ENCODE measurements at regions not wholly inside any gene's neighbourhood (a gene's known extent, or its start where the extent isn't known, plus 50 kb on each side); places are given as distances from the start of the nearest gene placed in this dataset.
A peak's percentile ranks its signal among the peaks of the same experiment; 100 is the strongest.

DNA sequence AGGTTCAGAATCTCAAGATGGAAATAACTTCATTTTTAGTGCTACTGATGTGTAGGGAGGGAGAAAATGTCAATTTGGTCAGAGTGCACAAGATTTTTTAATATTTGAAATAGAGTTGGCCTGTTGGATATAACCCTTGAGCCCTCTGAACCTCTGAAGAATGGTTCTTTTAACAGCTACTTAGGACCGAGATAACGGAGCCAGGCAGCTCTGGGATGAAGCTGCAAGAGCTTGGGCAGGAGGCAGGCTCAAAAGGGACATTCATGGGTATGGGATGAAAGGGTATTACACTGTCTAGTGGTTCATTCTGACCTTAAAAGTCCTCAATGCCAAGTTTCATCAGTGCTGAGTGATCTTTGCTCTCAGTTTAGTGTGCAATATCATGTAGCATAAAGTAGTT, 111.4 kb upstream of the CPHXL start:
- H3K27ac ChIP-seq (ENCODE audit: low read depth, low read length), result no peak overlapping the region
- no peak overlapping the region for H3K4me3 ChIP-seq (ENCODE audit: low read length)
- H3K79me2 ChIP-seq (ENCODE audit: control insufficient read depth, insufficient read depth, low read length), result no peaks in the 10 kb centered on the region
- no peak overlapping the region for H2BK5ac ChIP-seq (ENCODE audit: low read length)
- no peak overlapping the region for H3K56ac ChIP-seq (ENCODE audit: low read length)
- no peaks in the 10 kb centered on the region for H3K79me1 ChIP-seq (ENCODE audit: low read length)
- no peak overlapping the region for H4K8ac ChIP-seq (ENCODE audit: low read depth, low read length)
- no peak overlapping the region for H2BK15ac ChIP-seq (replicated peaks; ENCODE audit: low read depth)
- no peak overlapping the region for H2AK5ac ChIP-seq (ENCODE audit: low read length)
- H3K36me3 ChIP-seq (ENCODE audit: control insufficient read depth, insufficient read depth, low read length), result no peaks in the 10 kb centered on the region
- H2BK120ac ChIP-seq (ENCODE audit: low read depth, low read length), result no peak overlapping the region
- H3K4ac ChIP-seq (ENCODE audit: low read depth, low read length), result no peak overlapping the region
- H3K23ac ChIP-seq (ENCODE audit: low read length), result no peak overlapping the region
- H3K27me3 ChIP-seq (ENCODE audit: insufficient read depth, low read length, poor library complexity), result peaks cover 2% of the 10 kb centered on the region
- no CpG with 5 or more reads among the region's 2 CpGs for WGBS (ENCODE audit: extremely low coverage, insufficient coverage, low lambda C conversion rate)
- no peak overlapping the region for H4K5ac ChIP-seq (ENCODE audit: low read length)
- H3K9ac ChIP-seq (ENCODE audit: low read length), result no peak overlapping the region
- H3K4me1 ChIP-seq (ENCODE audit: control insufficient read depth, low read depth, low read length), result peaks cover 16% of the 10 kb centered on the region
- peak; percentile 62 for DNase-seq
- H3K4me2 ChIP-seq (ENCODE audit: low read length), result no peak overlapping the region
- no peak overlapping the region for H3K18ac ChIP-seq (ENCODE audit: low read length)

GRCh38 chr16:75841517-75841916, 115.2 kb upstream of the CPHXL start:
- no peak overlapping the region for H2AK5ac ChIP-seq (ENCODE audit: low read length)
- H3K79me2 ChIP-seq (ENCODE audit: control insufficient read depth, insufficient read depth, low read length), result no peaks in the 10 kb centered on the region
- H3K27me3 ChIP-seq (ENCODE audit: insufficient read depth, low read length, poor library complexity), result no peaks in the 10 kb centered on the region
- no peak overlapping the region for H4K8ac ChIP-seq (ENCODE audit: low read depth, low read length)
- no peak overlapping the region for H3K27ac ChIP-seq (ENCODE audit: low read depth, low read length)
- H2BK5ac ChIP-seq (ENCODE audit: low read length), result no peak overlapping the region
- H3K79me1 ChIP-seq (ENCODE audit: low read length), result no peaks in the 10 kb centered on the region
- H2BK15ac ChIP-seq (replicated peaks; ENCODE audit: low read depth), result no peak overlapping the region
- H4K5ac ChIP-seq (ENCODE audit: low read length), result no peak overlapping the region
- no peak overlapping the region for H3K9ac ChIP-seq (ENCODE audit: low read length)
- H3K18ac ChIP-seq (ENCODE audit: low read length), result no peak overlapping the region
- H3K4me3 ChIP-seq (ENCODE audit: low read length), result no peak overlapping the region
- no peak overlapping the region for H3K56ac ChIP-seq (ENCODE audit: low read length)
- no peak for DNase-seq
- peaks cover 2% of the 10 kb centered on the region for H3K4me1 ChIP-seq (ENCODE audit: control insufficient read depth, low read depth, low read length)
- H2BK120ac ChIP-seq (ENCODE audit: low read depth, low read length), result no peak overlapping the region
- no peak overlapping the region for H3K4me2 ChIP-seq (ENCODE audit: low read length)
- WGBS (ENCODE audit: extremely low coverage, insufficient coverage, low lambda C conversion rate), result no CpG with 5 or more reads among the region's 1 CpG
- no peak overlapping the region for H3K23ac ChIP-seq (ENCODE audit: low read length)
- no peak overlapping the region for H3K4ac ChIP-seq (ENCODE audit: low read depth, low read length)
- H3K36me3 ChIP-seq (ENCODE audit: control insufficient read depth, insufficient read depth, low read length), result no peaks in the 10 kb centered on the region

- Histone ChIP-seq H2AK5ac (ENCODE audit: low read length) (no peak overlapping the region), H3K27me3 (ENCODE audit: insufficient read depth, low read length, poor library complexity) (no peaks in the 10 kb centered on the region), H3K4ac (ENCODE audit: low read depth, low read length) (no peak overlapping the region), H3K36me3 (ENCODE audit: control insufficient read depth, insufficient read depth, low read length) (no peaks in the 10 kb centered on the region), H3K23ac (ENCODE audit: low read length) (no peak overlapping the region), H4K5ac (ENCODE audit: low read length) (no peak overlapping the region), H2BK15ac (replicated peaks; ENCODE audit: low read depth) (no peak overlapping the region), H3K4me3 (ENCODE audit: low read length) (no peak overlapping the region), H3K79me2 (ENCODE audit: control insufficient read depth, insufficient read depth, low read length) (no peaks in the 10 kb centered on the region), H3K9ac (ENCODE audit: low read length) (no peak overlapping the region), H3K79me1 (ENCODE audit: low read length) (no peaks in the 10 kb centered on the region), H3K56ac (ENCODE audit: low read length) (no peak overlapping the region), H3K4me2 (ENCODE audit: low read length) (no peak overlapping the region), H3K4me1 (ENCODE audit: control insufficient read depth, low read depth, low read length) (no peaks in the 10 kb centered on the region), H2BK120ac (ENCODE audit: low read depth, low read length) (no peak overlapping the region), H2BK5ac (ENCODE audit: low read length) (no peak overlapping the region), H3K18ac (ENCODE audit: low read length) (no peak overlapping the region), H4K8ac (ENCODE audit: low read depth, low read length) (no peak overlapping the region), H3K27ac (ENCODE audit: low read depth, low read length) (no peak overlapping the region)
- DNase-seq, result no peak
- no CpG with 5 or more reads among the region's 1 CpG for WGBS (ENCODE audit: extremely low coverage, insufficient coverage, low lambda C conversion rate)
Measured at GRCh38 chr16:75847172-75847571, 120.9 kb upstream of the CPHXL start.

DNA sequence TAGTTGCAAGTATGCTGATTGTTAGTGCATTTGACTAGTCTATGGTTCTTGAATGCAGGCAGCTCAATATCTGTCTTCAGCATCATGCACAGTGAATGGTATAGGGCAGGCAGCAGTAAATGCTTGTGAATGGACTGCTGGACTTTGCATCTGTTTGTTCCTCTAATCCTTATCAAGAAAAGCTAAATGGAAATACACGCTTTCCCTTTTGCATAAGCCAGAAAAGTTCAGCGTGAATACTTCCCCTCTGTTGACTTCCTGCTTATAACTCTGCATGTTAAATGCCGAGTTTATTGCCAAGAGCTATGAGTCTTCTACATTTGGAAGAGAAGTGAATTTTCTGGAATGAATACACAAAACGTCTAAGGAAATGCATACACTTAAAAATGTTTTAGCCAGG, 127.9 kb upstream of the CPHXL start:
- no peak overlapping the region for H3K27ac ChIP-seq (ENCODE audit: low read depth, low read length)
- H4K8ac ChIP-seq (ENCODE audit: low read depth, low read length), result no peak overlapping the region
- no peak overlapping the region for H4K5ac ChIP-seq (ENCODE audit: low read length)
- no peak overlapping the region for H3K9ac ChIP-seq (ENCODE audit: low read length)
- no peak overlapping the region for H3K18ac ChIP-seq (ENCODE audit: low read length)
- no peak overlapping the region for H3K4me2 ChIP-seq (ENCODE audit: low read length)
- no peak for DNase-seq
- H2AK5ac ChIP-seq (ENCODE audit: low read length), result no peak overlapping the region
- no peak overlapping the region for H3K4ac ChIP-seq (ENCODE audit: low read depth, low read length)
- peak overlapping the region; percentile 12 for H2BK120ac ChIP-seq (ENCODE audit: low read depth, low read length)
- no peak overlapping the region for H2BK5ac ChIP-seq (ENCODE audit: low read length)
- H3K79me1 ChIP-seq (ENCODE audit: low read length), result no peaks in the 10 kb centered on the region
- no peak overlapping the region for H3K23ac ChIP-seq (ENCODE audit: low read length)
- H2BK15ac ChIP-seq (replicated peaks; ENCODE audit: low read depth), result no peak overlapping the region
- H3K36me3 ChIP-seq (ENCODE audit: control insufficient read depth, insufficient read depth, low read length), result no peaks in the 10 kb centered on the region
- no peaks in the 10 kb centered on the region for H3K27me3 ChIP-seq (ENCODE audit: insufficient read depth, low read length, poor library complexity)
- H3K4me1 ChIP-seq (ENCODE audit: control insufficient read depth, low read depth, low read length), result no peaks in the 10 kb centered on the region
- WGBS (ENCODE audit: extremely low coverage, insufficient coverage, low lambda C conversion rate), result no CpG with 5 or more reads among the region's 4 CpGs
- no peak overlapping the region for H3K56ac ChIP-seq (ENCODE audit: low read length)
- H3K4me3 ChIP-seq (ENCODE audit: low read length), result no peak overlapping the region
- H3K79me2 ChIP-seq (ENCODE audit: control insufficient read depth, insufficient read depth, low read length), result no peaks in the 10 kb centered on the region

DNA sequence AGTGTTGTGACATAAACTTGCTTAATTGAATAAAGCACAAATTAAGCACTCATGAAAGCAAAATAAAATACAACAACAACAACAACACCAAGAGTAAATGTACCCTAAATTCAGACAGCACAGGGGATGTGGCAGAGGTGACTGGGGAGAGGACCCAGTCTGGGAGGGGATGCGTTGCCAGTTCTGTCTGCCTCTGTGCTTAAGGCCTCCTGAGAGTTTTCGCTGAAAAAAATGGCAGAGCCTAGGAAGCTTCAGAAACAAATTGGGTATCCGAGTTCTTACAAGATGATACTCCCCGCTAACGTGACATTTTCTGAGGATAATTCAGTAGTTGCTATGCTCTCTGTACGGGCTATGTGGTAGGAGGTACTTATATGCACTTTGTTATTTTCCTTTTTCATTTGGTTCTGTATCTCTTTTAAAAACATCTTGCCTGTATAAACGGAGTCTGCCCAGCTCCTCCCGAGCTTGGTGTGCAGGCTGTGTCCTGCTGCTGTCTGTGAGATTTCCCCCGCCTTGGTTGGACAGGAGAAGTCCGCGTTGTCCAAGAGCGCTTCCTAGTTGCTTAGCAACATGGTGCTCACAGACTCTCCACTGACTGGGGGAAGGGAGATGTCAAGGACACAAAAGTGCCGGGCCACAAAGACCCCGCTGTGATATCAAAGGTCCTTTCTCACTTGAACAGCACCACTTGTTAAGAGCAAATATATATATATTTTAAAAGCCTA, 134.2 kb upstream of the CPHXL start:
- Histone ChIP-seq H3K79me1 (ENCODE audit: low read length) (no peaks in the 10 kb centered on the region), H3K4me3 (ENCODE audit: low read length) (no peak overlapping the region), H3K9ac (ENCODE audit: low read length) (no peak overlapping the region), H3K4ac (ENCODE audit: low read depth, low read length) (no peak overlapping the region), H4K8ac (ENCODE audit: low read depth, low read length) (no peak overlapping the region), H3K23ac (ENCODE audit: low read length) (no peak overlapping the region), H3K27me3 (ENCODE audit: insufficient read depth, low read length, poor library complexity) (no peaks in the 10 kb centered on the region), H3K27ac (ENCODE audit: low read depth, low read length) (no peak overlapping the region), H3K36me3 (ENCODE audit: control insufficient read depth, insufficient read depth, low read length) (no peaks in the 10 kb centered on the region), H2BK15ac (replicated peaks; ENCODE audit: low read depth) (no peak overlapping the region), H3K4me2 (ENCODE audit: low read length) (no peak overlapping the region), H3K18ac (ENCODE audit: low read length) (no peak overlapping the region), H2BK120ac (ENCODE audit: low read depth, low read length) (no peak overlapping the region), H2BK5ac (ENCODE audit: low read length) (no peak overlapping the region), H3K56ac (ENCODE audit: low read length) (no peak overlapping the region), H3K79me2 (ENCODE audit: control insufficient read depth, insufficient read depth, low read length) (no peaks in the 10 kb centered on the region), H2AK5ac (ENCODE audit: low read length) (no peak overlapping the region), H3K4me1 (ENCODE audit: control insufficient read depth, low read depth, low read length) (no peaks in the 10 kb centered on the region), H4K5ac (ENCODE audit: low read length) (no peak overlapping the region)
- DNase-seq, result peak; percentile 28
- no CpG with 5 or more reads among the region's 14 CpGs for WGBS (ENCODE audit: extremely low coverage, insufficient coverage, low lambda C conversion rate)
